Thyroid gland (tissue), 4 donors: ENCODE measurements at regions not wholly inside any gene's neighbourhood (a gene's known extent, or its start where the extent isn't known, plus 50 kb on each side); places are given as distances from the start of the nearest gene placed in this dataset.

Experiments used
- DNase-seq, 2 donors: peaks; one replicate each; pipeline ENCODE4 v3.0.0-alpha.2; 2019
- H3K27ac ChIP-seq, 3 donors: fragments of 200-600 bp; sonication (generic); 1 replicate in 2 of 3; 2 replicates in 1 of 3; pipeline ENCODE4 v1.5.1; 2016 to 2019; ENCODE audit warnings: mild to moderate bottlenecking in 1 of 3, moderate library complexity in 1 of 3
- H3K27me3 ChIP-seq: fragments of 200-600 bp; sonication (generic); one replicate; pipeline ENCODE4 v1.5.1; 2019
- H3K36me3 ChIP-seq, 2 donors: fragments of 200-600 bp; sonication (generic); one replicate each; pipeline ENCODE4 v1.5.1; 2016 to 2019
- H3K4me1 ChIP-seq, 2 donors: fragments of 200-600 bp; sonication (generic); one replicate each; pipeline ENCODE4 v1.5.1; 2017 to 2019
- H3K4me3 ChIP-seq, 3 donors: fragments of 200-600 bp; sonication (generic); replicated peaks in 1 of 3; 1 replicate in 2 of 3; 2 replicates in 1 of 3; pipeline ENCODE4 v1.5.1; 2016; ENCODE audit warnings: mild to moderate bottlenecking in 1 of 3
- H3K9me3 ChIP-seq: fragments of 200-600 bp; sonication (generic); one replicate; pipeline ENCODE4 v1.5.1; 2017
- POLR2A ChIP-seq, 2 donors: fragments of 450-650 bp; IDR thresholded peaks; one replicate each; pipeline ENCODE4 v1.6.1; 2017; ENCODE audit warnings: antibody characterized with exemption in 2 of 2, mild to moderate bottlenecking in 2 of 2, moderate library complexity in 1 of 2
- whole genome bisulfite sequencing, 2 donors: methylation state at CpG; one replicate each; pipeline ENCODE4 v1.1.5; 2017; 5-methylcytosine and 5-hydroxymethylcytosine counted together
- intact Hi-C: fragments of 100-400 bp; cut with DNase I; formaldehyde crosslinking; loops from one replicate; pipeline ENCODE4 v1.15.1; 2023
- TF ChIP-seq, protein P1 (sequence below), 6 experiments: fragments of 200-600 bp in 3 of 6; fragments of 450-650 bp in 3 of 6; sonication (generic) in 3 of 6; IDR thresholded peaks; one replicate each; pipeline ENCODE4 v1.5.1; 2016 to 2019; ENCODE audit warnings: antibody characterized with exemption in 6 of 6, mild to moderate bottlenecking in 2 of 6, inconsistent platforms in 1 of 6, moderate library complexity in 1 of 6

DNA sequence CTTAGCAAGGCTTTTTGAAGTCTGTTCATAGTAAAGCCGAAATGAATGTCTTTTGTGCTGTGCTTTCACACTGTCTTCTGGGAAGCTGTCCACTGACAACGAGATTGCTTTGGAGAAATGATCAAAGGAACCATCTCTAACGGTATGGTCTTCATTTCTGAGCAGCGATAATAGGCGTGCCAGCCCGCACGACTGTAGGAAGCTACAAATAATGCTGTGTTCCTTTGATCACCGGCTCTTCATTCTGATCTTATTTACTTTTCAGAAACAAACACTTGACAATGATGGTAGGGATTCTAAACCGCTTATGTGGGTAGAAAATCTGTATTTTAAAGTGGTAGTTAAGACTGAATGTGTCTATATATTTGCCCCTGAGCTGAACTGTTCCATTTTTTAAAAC, 306.6 kb upstream of the EXOC2 start:
- Histone ChIP-seq H3K4me1 (no peaks in the 10 kb centered on the region), H3K27ac (no peak overlapping the region), H3K27me3 (no peaks in the 10 kb centered on the region), H3K9me3 (no peaks in the 10 kb centered on the region), H3K4me3 (no peak overlapping the region), H3K36me3 (no peaks in the 10 kb centered on the region)
- DNase-seq = no peak
- TF ChIP-seq POLR2A (IDR thresholded peaks at IDR 0.05) = no peak
- TF ChIP-seq, protein P1, sequence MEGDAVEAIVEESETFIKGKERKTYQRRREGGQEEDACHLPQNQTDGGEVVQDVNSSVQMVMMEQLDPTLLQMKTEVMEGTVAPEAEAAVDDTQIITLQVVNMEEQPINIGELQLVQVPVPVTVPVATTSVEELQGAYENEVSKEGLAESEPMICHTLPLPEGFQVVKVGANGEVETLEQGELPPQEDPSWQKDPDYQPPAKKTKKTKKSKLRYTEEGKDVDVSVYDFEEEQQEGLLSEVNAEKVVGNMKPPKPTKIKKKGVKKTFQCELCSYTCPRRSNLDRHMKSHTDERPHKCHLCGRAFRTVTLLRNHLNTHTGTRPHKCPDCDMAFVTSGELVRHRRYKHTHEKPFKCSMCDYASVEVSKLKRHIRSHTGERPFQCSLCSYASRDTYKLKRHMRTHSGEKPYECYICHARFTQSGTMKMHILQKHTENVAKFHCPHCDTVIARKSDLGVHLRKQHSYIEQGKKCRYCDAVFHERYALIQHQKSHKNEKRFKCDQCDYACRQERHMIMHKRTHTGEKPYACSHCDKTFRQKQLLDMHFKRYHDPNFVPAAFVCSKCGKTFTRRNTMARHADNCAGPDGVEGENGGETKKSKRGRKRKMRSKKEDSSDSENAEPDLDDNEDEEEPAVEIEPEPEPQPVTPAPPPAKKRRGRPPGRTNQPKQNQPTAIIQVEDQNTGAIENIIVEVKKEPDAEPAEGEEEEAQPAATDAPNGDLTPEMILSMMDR (IDR thresholded peaks at IDR 0.05) = no peak
- WGBS, 2 donors = 90 to 92% methylated on average over 9 of the region's 9 CpGs
- intact Hi-C loops = no loop called here

DNA sequence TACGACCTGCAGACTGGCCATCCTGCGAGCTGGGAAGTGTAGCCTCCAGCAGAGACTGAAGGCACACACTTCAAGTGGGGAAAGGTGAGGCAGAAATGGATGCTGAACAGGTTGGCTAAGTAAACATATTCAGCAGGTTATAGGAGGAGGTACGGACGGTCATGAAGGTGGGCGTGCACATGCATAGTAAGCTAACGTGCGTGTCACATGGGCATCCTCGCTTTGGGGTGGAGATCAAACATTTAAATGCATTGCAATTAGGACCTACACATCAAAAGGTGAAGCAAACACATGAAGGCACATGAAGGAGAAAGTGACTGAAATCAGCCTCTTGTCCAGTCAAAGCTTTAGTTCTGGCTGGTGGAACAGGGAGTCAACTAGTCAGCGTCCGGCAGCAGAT, 305.6 kb upstream of the EXOC2 start:
- no peak for DNase-seq
- intact Hi-C loops = no loop called here
- Histone ChIP-seq H3K27me3 (no peaks in the 10 kb centered on the region), H3K4me3 (no peak overlapping the region), H3K27ac (no peak overlapping the region), H3K9me3 (no peaks in the 10 kb centered on the region), H3K36me3 (no peaks in the 10 kb centered on the region), H3K4me1 (no peaks in the 10 kb centered on the region)
- WGBS, 2 donors = 91 to 93% methylated on average over 10 of the region's 10 CpGs
- TF ChIP-seq POLR2A (IDR thresholded peaks at IDR 0.05) = no peak
- TF ChIP-seq, protein P1 (IDR thresholded peaks at IDR 0.05) = no peak

DNA sequence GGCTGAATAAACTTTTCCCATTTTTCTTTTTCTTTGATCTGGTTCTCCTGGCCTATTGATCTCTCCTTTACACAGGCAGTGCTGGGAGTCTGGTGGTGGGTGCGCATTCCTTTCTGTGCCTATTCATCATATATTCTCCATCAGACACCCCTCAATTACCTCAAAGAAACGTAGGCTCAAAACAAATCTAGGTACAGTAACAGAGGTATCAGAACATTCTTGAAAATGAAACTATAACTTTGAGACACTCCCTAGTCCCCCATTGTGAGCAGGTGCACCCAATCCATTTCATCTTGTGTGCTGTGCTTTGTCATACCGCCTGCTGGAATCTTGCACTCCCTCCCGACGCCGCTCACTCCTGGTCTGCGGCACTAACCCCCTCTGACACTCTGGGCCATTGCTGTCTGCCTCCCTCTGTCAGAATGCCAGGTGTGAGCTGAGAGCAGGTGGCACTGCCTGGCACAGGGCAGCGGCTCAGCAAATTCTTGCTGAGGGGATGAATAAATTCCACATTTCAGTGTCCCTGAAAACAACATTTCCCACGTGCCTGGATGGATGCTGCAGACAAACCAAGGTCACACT, 303.4 kb upstream of the EXOC2 start:
- no peak overlapping the region for H3K27ac ChIP-seq
- no peaks in the 10 kb centered on the region for H3K27me3 ChIP-seq
- intact Hi-C loops = no loop called here
- no peaks in the 10 kb centered on the region for H3K36me3 ChIP-seq
- 84 to 87% methylated on average over 9 of the region's 9 CpGs for WGBS, 2 donors
- no peaks in the 10 kb centered on the region for H3K9me3 ChIP-seq
- H3K4me3 ChIP-seq = no peak overlapping the region
- no peak for TF ChIP-seq POLR2A (IDR thresholded peaks at IDR 0.05)
- TF ChIP-seq, protein P1 (IDR thresholded peaks at IDR 0.05) = no peak
- H3K4me1 ChIP-seq = no peaks in the 10 kb centered on the region
- no peak for DNase-seq

DNA sequence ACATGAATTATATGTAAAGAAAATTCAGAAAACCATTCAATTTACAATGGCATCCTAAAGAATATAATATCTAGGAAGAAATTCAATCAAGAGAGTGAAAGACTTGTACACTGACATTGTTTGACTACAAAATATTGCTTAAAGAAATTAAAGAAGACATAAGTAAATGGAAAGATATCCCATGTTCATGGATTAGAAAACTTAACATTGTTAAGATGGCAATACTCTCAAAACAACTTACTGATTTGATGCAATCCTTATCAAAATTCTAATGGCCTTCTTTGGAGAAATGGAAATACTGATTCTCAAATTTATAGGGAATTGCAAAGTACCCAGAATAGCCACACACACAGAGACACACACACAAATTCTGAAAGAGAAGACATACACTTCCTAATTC, 298.3 kb upstream of the EXOC2 start:
- no peaks in the 10 kb centered on the region for H3K36me3 ChIP-seq
- H3K9me3 ChIP-seq = no peaks in the 10 kb centered on the region
- intact Hi-C loops = no loop called here
- no peak overlapping the region for H3K27ac ChIP-seq
- no peak for TF ChIP-seq POLR2A (IDR thresholded peaks at IDR 0.05)
- TF ChIP-seq, protein P1 (IDR thresholded peaks at IDR 0.05) = no peak
- H3K4me3 ChIP-seq = no peak overlapping the region
- no peak for DNase-seq
- H3K27me3 ChIP-seq = no peaks in the 10 kb centered on the region
- no peaks in the 10 kb centered on the region for H3K4me1 ChIP-seq

DNA sequence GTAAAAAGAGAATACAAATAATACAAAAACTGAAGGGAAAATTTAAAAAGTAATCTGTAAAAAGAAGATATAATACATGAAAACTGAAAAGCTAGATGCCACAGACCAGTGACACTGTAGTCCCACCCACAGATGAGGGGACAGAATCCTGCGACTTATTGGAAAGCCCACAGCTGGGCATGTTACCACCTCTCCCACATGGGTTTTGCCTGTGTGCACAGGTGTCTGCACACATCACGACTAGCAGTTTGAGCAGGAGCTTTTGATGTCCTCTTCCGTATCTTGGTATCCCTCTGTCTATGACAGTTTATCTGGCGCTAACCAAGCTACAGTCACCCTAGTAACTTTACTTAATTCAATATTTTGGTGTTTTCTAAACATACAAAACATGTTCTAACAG, 291.1 kb upstream of the EXOC2 start:
- H3K9me3 ChIP-seq = no peaks in the 10 kb centered on the region
- H3K27me3 ChIP-seq = no peaks in the 10 kb centered on the region
- no peaks in the 10 kb centered on the region for H3K36me3 ChIP-seq
- DNase-seq = no peak
- intact Hi-C loops = no loop called here
- 89 to 96% methylated on average over 4 of the region's 4 CpGs for WGBS, 2 donors
- H3K4me1 ChIP-seq = no peaks in the 10 kb centered on the region
- TF ChIP-seq, protein P1 (IDR thresholded peaks at IDR 0.05) = no peak
- no peak for TF ChIP-seq POLR2A (IDR thresholded peaks at IDR 0.05)
- H3K27ac ChIP-seq = no peak overlapping the region
- H3K4me3 ChIP-seq = no peak overlapping the region
